PFSK-1 (cell line): ENCODE measurements at regions not wholly inside any gene's neighbourhood (a gene's known extent, or its start where the extent isn't known, plus 50 kb on each side); places are given as distances from the start of the nearest gene placed in this dataset.

ENCODE experiments used
- FOXP2 ChIP-seq: optimal IDR thresholded peaks from 2 replicates; pipeline ENCODE3; 2011; ENCODE audit warnings: borderline replicate concordance, control low read depth, inconsistent platforms; ENCODE audit not compliant: insufficient read depth; ENCODE audit errors: extremely low read length, extremely low read depth
- POLR2AphosphoS5 ChIP-seq: IDR thresholded peaks from 2 replicates; pipeline ENCODE4 v1.6.1; 2012; ENCODE audit warnings: low read depth, mild to moderate bottlenecking, control low read depth, low read length, moderate library complexity
- REST ChIP-seq, 2 experiments: IDR thresholded peaks; 2 replicates each; pipeline versions ENCODE4 v1.6.1 to v1.8.0; 2011 to 2012; ENCODE audit warnings: low read depth in 2 of 2, low read length in 2 of 2, control low read depth in 1 of 2, inconsistent platforms in 1 of 2, mild to moderate bottlenecking in 1 of 2, moderate library complexity in 1 of 2; ENCODE audit not compliant: insufficient read depth in 1 of 2
- SIN3A ChIP-seq: IDR thresholded peaks from 2 replicates; pipeline ENCODE4 v1.6.1; 2012; ENCODE audit warnings: mild to moderate bottlenecking, low read length, moderate library complexity, borderline replicate concordance; ENCODE audit not compliant: insufficient read depth
- TAF1 ChIP-seq: IDR thresholded peaks from 2 replicates; pipeline ENCODE4 v1.6.1; 2012; ENCODE audit warnings: low read length, control low read depth, borderline replicate concordance; ENCODE audit not compliant: insufficient read depth

- no peak for TF ChIP-seq POLR2AphosphoS5
- TF ChIP-seq SIN3A: no peak
- TF ChIP-seq TAF1: no peak
- TF ChIP-seq FOXP2: no peak
- no peak for TF ChIP-seq REST (IDR thresholded peaks at IDR 0.05; ENCODE audit: insufficient read depth in 1 of 2, low read depth in 2 of 2, low read length in 2 of 2)
Measured at GRCh38 chr3:99542767-99543518, 95.5 kb upstream of the COL8A1 start.

DNA sequence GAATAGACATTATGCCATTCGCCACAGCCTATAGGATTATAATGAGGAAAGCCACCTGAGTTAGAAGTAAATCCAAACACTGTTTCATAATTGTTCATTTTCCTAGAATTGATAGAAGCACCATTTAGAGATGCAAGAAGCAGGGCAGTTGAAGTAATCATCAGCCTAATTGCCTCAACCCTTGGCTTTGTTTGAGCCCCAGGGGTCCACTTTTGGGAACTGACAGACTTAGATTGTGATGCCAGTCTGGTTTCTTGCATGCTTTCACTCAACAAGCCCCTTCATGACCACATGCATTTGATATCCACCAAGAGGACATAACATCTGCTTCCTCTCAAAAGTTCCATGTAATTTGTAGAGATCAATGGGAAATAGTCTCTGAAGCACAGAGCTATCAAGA, 97.2 kb upstream of the COL8A1 start:
- TF ChIP-seq TAF1: no peak
- no peak for TF ChIP-seq REST (IDR thresholded peaks at IDR 0.05; ENCODE audit: insufficient read depth in 1 of 2, low read depth in 2 of 2, low read length in 2 of 2)
- no peak for TF ChIP-seq POLR2AphosphoS5
- TF ChIP-seq SIN3A: no peak
- TF ChIP-seq FOXP2: no peak

DNA sequence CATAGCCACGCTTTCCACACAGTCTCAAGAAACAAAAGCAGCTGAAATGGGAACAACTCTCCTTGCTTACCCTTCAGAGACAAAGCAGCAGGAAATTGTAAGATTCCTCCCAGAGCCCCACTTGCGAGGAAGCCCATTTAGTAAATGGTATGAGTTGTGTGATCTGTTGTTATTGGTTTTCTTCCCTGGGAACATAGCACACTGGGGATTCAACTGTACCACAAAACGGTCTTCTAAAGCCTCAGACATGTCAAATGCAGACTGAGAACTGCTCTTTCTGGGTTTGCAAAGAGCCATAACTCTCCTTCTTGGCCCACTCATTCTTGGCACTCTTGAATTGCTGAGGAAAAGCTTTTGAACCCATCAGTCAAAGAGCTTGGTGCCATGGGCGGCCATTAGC, 101.0 kb upstream of the COL8A1 start:
- no peak for TF ChIP-seq POLR2AphosphoS5

DNA sequence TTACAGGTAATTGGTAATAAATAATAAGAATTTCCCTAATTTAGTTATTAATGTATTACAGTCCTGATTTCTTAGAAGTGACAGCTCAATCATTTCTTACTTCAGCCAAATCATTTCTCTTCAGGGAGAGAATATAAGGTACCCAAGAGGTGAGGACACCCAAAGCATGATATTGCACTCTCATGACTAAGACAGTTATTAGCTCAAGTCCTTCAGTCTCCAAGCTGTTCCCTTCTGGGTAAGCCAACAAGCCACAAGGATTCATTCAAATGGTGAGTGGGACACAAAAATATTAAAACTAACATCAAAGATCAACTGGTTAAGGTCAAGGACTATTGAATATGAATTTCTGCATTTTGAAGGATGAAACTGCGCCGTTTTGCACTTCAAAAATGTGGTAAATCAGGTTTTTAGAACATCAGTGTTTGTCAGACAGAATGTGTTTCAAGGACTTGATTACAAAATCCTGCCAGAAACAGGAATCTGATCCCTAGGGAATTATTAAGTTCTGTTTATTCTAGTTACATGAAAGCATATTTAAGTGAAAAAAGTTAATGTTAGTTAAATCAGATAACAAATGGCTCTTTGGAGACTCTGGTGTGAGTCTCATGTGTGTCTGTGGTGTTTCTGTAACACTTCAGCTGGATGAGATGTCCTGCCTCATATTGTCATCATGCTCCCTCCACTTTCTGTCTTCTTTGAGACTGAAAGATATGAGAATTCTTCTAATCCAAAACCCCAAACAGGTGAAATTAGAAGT, 101.7 kb upstream of the COL8A1 start:
- TF ChIP-seq REST (IDR thresholded peaks at IDR 0.05; ENCODE audit: insufficient read depth in 1 of 2, low read depth in 2 of 2, low read length in 2 of 2): no peak
- no peak for TF ChIP-seq TAF1
- no peak for TF ChIP-seq POLR2AphosphoS5
- TF ChIP-seq SIN3A: no peak
- no peak for TF ChIP-seq FOXP2

DNA sequence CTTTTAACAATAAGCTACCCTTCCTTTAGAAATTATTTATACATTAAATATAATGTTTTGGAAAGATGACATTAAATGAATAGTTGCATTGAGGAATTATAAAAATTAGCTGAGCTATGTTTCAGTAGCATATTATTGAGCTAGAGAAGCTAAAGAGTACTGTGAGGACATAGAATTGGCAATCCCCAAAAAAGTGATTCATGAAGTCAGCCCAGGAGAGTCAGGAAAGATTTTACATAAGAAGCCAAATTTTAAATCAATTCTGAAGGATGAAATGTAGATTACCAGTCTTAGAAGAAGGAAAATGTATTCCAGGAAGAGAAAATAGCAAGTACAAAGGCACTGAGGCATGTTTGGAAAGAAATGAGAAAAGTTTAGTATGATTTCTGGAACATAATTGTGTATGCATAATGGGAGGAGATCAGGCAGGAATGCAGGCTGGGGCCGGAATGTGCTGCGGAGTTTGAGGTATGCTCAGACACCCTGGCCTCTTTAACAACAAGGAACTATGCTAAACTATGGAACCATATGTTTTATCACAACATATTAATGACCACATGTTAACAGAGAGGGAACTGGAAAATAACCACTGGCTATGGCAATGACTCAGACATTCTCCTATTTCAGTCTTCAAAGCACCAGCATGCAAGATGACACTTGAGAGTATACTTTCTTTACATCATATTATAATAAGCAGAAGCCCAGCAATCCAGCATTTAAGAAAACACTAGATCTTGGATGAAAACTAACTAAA, 103.3 kb upstream of the COL8A1 start:
- no peak for TF ChIP-seq POLR2AphosphoS5
- TF ChIP-seq TAF1: no peak
- no peak for TF ChIP-seq FOXP2
- no peak for TF ChIP-seq REST (IDR thresholded peaks at IDR 0.05; ENCODE audit: insufficient read depth in 1 of 2, low read depth in 2 of 2, low read length in 2 of 2)
- no peak for TF ChIP-seq SIN3A
